Mesothelial cell of epicardium (in vitro differentiated cells): ENCODE measurements at regions not wholly inside any gene's neighbourhood (a gene's known extent, or its start where the extent isn't known, plus 50 kb on each side); places are given as distances from the start of the nearest gene placed in this dataset.

Experiments
- DNase-seq, 2 experiments: peaks; one replicate each; pipeline ENCODE4 v3.0.0; 2021; ENCODE audit warnings: low spot score in 2 of 2; ENCODE audit not compliant: unreplicated experiment in 2 of 2
- H3K27ac Mint-ChIP-seq: 2 replicates; pipeline ENCODE4 v1.8.0; 2021; ENCODE audit warnings: mixed read lengths
- H3K27me3 Mint-ChIP-seq: 2 replicates; pipeline ENCODE4 v1.8.0; 2021; ENCODE audit warnings: low read depth, mixed read lengths
- H3K36me3 Mint-ChIP-seq: 2 replicates; pipeline ENCODE4 v1.8.0; 2021; ENCODE audit warnings: mixed read lengths
- H3K4me1 Mint-ChIP-seq: 2 replicates; pipeline ENCODE4 v1.8.0; 2021; ENCODE audit warnings: mixed read lengths
- H3K4me3 Mint-ChIP-seq: 2 replicates; pipeline ENCODE4 v1.8.0; 2021; ENCODE audit warnings: mild to moderate bottlenecking, moderate library complexity, mixed read lengths
- H3K9me3 Mint-ChIP-seq: 2 replicates; pipeline ENCODE4 v1.8.0; 2021; ENCODE audit warnings: mixed read lengths
- CTCF ChIP-seq: fragments of 200-600 bp; sonication (generic); IDR thresholded peaks from one replicate; pipeline ENCODE4 v1.5.0; 2021; ENCODE audit warnings: antibody characterized with exemption; ENCODE audit not compliant: unreplicated experiment

- no peak for DNase-seq
- Mint-ChIP-seq H3K4me1 (no peaks in the 10 kb centered on the region), H3K9me3 (peaks cover 44% of the 10 kb centered on the region), H3K27ac (no peak overlapping the region), H3K36me3 (peaks cover 2% of the 10 kb centered on the region), H3K4me3 (no peak overlapping the region), H3K27me3 (no peaks in the 10 kb centered on the region)
- TF ChIP-seq CTCF, result no peak
These were observed 56.0 kb upstream of the STPG2 start for GRCh38 chr4:98199247-98199646.

GRCh38 chr4:98195005-98195404, 51.7 kb upstream of the STPG2 start:
- Mint-ChIP-seq H3K36me3 (peaks cover 8% of the 10 kb centered on the region), H3K27me3 (no peaks in the 10 kb centered on the region), H3K27ac (no peak overlapping the region), H3K9me3 (peaks cover 60% of the 10 kb centered on the region), H3K4me3 (no peak overlapping the region), H3K4me1 (no peaks in the 10 kb centered on the region)
- no peak for DNase-seq
- TF ChIP-seq CTCF, result no peak

- no peak for TF ChIP-seq CTCF
- Mint-ChIP-seq H3K4me1 (no peaks in the 10 kb centered on the region), H3K27ac (no peak overlapping the region), H3K36me3 (peaks cover 8% of the 10 kb centered on the region), H3K4me3 (no peak overlapping the region), H3K9me3 (peaks cover 67% of the 10 kb centered on the region), H3K27me3 (no peaks in the 10 kb centered on the region)
- DNase-seq, result no peak
These were observed 50.3 kb upstream of the STPG2 start for GRCh38 chr4:98193459-98194105.
